ENCODE measurements at regions not wholly inside any gene's neighbourhood (a gene's known extent, or its start where the extent isn't known, plus 50 kb on each side); places are given as distances from the start of the nearest gene placed in this dataset.
A peak's percentile ranks its signal among the peaks of the same experiment; 100 is the strongest.
"Not testable (repeated sequence)": the region's sequence is repeated elsewhere in the genome, so short reads cannot be mapped to it uniquely, and the experiment has no call there.

GRCh38 chr10:6802759-6803426 is 222.8 kb upstream of the PRKCQ start:
- no peak overlapping the region for H3K27ac ChIP-seq
- no peak overlapping the region for H2AFZ ChIP-seq (replicated peaks)
- H3K36me3 ChIP-seq: no peaks in the 10 kb centered on the region
- Mint-ChIP-seq H3K27me3 (ENCODE audit: insufficient read depth, low read depth) (no peaks in the 10 kb centered on the region), H3K27ac (no peak overlapping the region), H3K36me3 (no peaks in the 10 kb centered on the region), H3K9me3 (no peaks in the 10 kb centered on the region), H3K4me1 (no peaks in the 10 kb centered on the region), H3K4me3 (no peak overlapping the region)
- H3K4me3 ChIP-seq: no peak overlapping the region
- no peaks in the 10 kb centered on the region for H3K79me2 ChIP-seq (ENCODE audit: low read depth)
- no peaks in the 10 kb centered on the region for H3F3A ChIP-seq (ENCODE audit: low read depth)
- DNase-seq (ENCODE audit: low spot score): no peak
- no peak for TF ChIP-seq EZH2phosphoT487 (IDR thresholded peaks at IDR 0.05)
- no peak for TF ChIP-seq EZH2 (IDR thresholded peaks at IDR 0.05)
- no peak for TF ChIP-seq CTCF (IDR thresholded peaks at IDR 0.05)
- H3K4me1 ChIP-seq: no peaks in the 10 kb centered on the region
- no peaks in the 10 kb centered on the region for H3K9me3 ChIP-seq (ENCODE audit: low read depth)
- H3K9ac ChIP-seq: no peak overlapping the region
- no peaks in the 10 kb centered on the region for H3K27me3 ChIP-seq
- H3K4me2 ChIP-seq: no peak overlapping the region
- H4K20me1 ChIP-seq (ENCODE audit: low read depth): no peaks in the 10 kb centered on the region

- peaks cover 3% of the 10 kb centered on the region for H3K9me3 Mint-ChIP-seq
- DNase-seq (ENCODE audit: low spot score): no peak
- peaks cover 3% of the 10 kb centered on the region for H3F3A ChIP-seq (ENCODE audit: low read depth)
- H3K27ac ChIP-seq: no peak overlapping the region
- peaks cover 5% of the 10 kb centered on the region for H3K4me1 ChIP-seq
- H3K27me3 Mint-ChIP-seq (ENCODE audit: insufficient read depth, low read depth): peaks cover 9% of the 10 kb centered on the region
- TF ChIP-seq CTCF (IDR thresholded peaks at IDR 0.05) (no peak), EZH2phosphoT487 (IDR thresholded peaks at IDR 0.05) (no peak), EZH2 (IDR thresholded peaks at IDR 0.05) (no peak)
- no peak overlapping the region for H3K9ac ChIP-seq
- peaks cover 4% of the 10 kb centered on the region for H3K4me1 Mint-ChIP-seq
- H3K79me2 ChIP-seq (ENCODE audit: low read depth): no peaks in the 10 kb centered on the region
- H3K4me3 ChIP-seq: no peak overlapping the region
- H3K27ac Mint-ChIP-seq: no peak overlapping the region
- H3K36me3 ChIP-seq: no peaks in the 10 kb centered on the region
- H3K4me2 ChIP-seq: no peak overlapping the region
- no peaks in the 10 kb centered on the region for H3K36me3 Mint-ChIP-seq
- no peak overlapping the region for H3K4me3 Mint-ChIP-seq
- H3K9me3 ChIP-seq (ENCODE audit: low read depth): no peaks in the 10 kb centered on the region
- no peak overlapping the region for H2AFZ ChIP-seq (replicated peaks)
- H3K27me3 ChIP-seq: no peaks in the 10 kb centered on the region
- no peaks in the 10 kb centered on the region for H4K20me1 ChIP-seq (ENCODE audit: low read depth)
Observed at GRCh38 chr10:6796231-6796630, 216.2 kb upstream of the PRKCQ start.

- no peaks in the 10 kb centered on the region for H3K36me3 ChIP-seq
- H3K27ac ChIP-seq: no peak overlapping the region
- H3K4me3 ChIP-seq: no peak overlapping the region
- no peak for DNase-seq (ENCODE audit: low spot score)
- H3K4me3 Mint-ChIP-seq: no peak overlapping the region
- no peak overlapping the region for H3K27ac Mint-ChIP-seq
- no peaks in the 10 kb centered on the region for H3K9me3 ChIP-seq (ENCODE audit: low read depth)
- no peaks in the 10 kb centered on the region for H3K36me3 Mint-ChIP-seq
- no peaks in the 10 kb centered on the region for H3K27me3 ChIP-seq
- no peak for TF ChIP-seq EZH2 (IDR thresholded peaks at IDR 0.05)
- TF ChIP-seq CTCF (IDR thresholded peaks at IDR 0.05): no peak
- no peak for TF ChIP-seq EZH2phosphoT487 (IDR thresholded peaks at IDR 0.05)
- H4K20me1 ChIP-seq (ENCODE audit: low read depth): no peaks in the 10 kb centered on the region
- peaks cover 4% of the 10 kb centered on the region for H3K4me1 Mint-ChIP-seq
- H3K9ac ChIP-seq: no peak overlapping the region
- peaks cover 9% of the 10 kb centered on the region for H3K27me3 Mint-ChIP-seq (ENCODE audit: insufficient read depth, low read depth)
- peak overlapping the region; percentile 68 for H2AFZ ChIP-seq (replicated peaks)
- peaks cover 3% of the 10 kb centered on the region for H3F3A ChIP-seq (ENCODE audit: low read depth)
- H3K4me2 ChIP-seq: no peak overlapping the region
- H3K9me3 Mint-ChIP-seq: peaks cover 3% of the 10 kb centered on the region
- peaks cover 5% of the 10 kb centered on the region for H3K4me1 ChIP-seq
- H3K79me2 ChIP-seq (ENCODE audit: low read depth): no peaks in the 10 kb centered on the region
Observed at GRCh38 chr10:6795541-6795940, 215.5 kb upstream of the PRKCQ start.

GRCh38 chr10:6794841-6795240 is 214.8 kb upstream of the PRKCQ start:
- not testable (repeated sequence) for H3K4me1 ChIP-seq; H3K9ac ChIP-seq; H3K4me3 Mint-ChIP-seq; H3K27me3 ChIP-seq; H3K27me3 Mint-ChIP-seq (ENCODE audit: insufficient read depth, low read depth); H3K4me1 Mint-ChIP-seq; H3K4me2 ChIP-seq; H3K9me3 ChIP-seq (ENCODE audit: low read depth); H4K20me1 ChIP-seq (ENCODE audit: low read depth); DNase-seq (ENCODE audit: low spot score); H3K27ac ChIP-seq; H3K27ac Mint-ChIP-seq; H3K9me3 Mint-ChIP-seq; H3K4me3 ChIP-seq; H3K36me3 Mint-ChIP-seq; H3K36me3 ChIP-seq; H3F3A ChIP-seq (ENCODE audit: low read depth); H3K79me2 ChIP-seq (ENCODE audit: low read depth)
- H2AFZ ChIP-seq (replicated peaks): peak overlapping the region; percentile 89

Data from neural progenitor cell (in vitro differentiated cells).